Activated CD8-positive, alpha-beta T cell treated with anti-CD3 and anti-CD28 coated beads, Interleukin-2, amount 10 ng/mL, durations not matched to agents 7 days and 5 days (primary cell): ENCODE measurements at regions not wholly inside any gene's neighbourhood (a gene's known extent, or its start where the extent isn't known, plus 50 kb on each side); places are given as distances from the start of the nearest gene placed in this dataset.

Experiments used
- ATAC-seq: fragments of 150-1000 bp; cut with Tn5 transposase; one replicate; pipeline ENCODE4 v1.10.0; 2021; ENCODE audit warnings: moderate library complexity
- CTCF ChIA-PET: fragments of 350-600 bp; sonication (Branson Sonifier 250); formaldehyde crosslinking; loops from one replicate; lab custom pipeline; 2021; ENCODE audit warnings: antibody characterized with exemption; lab: Charles Lee
- POLR2A ChIA-PET: fragments of 350-600 bp; sonication (Branson Sonifier 250); formaldehyde crosslinking; loops from one replicate; lab custom pipeline; 2021; ENCODE audit warnings: antibody characterized with exemption; lab: Charles Lee
- DNase-seq: peaks from one replicate; pipeline ENCODE4 v3.0.0-alpha.2; 2020
- H3K27ac Mint-ChIP-seq: one replicate; pipeline ENCODE4 v1.8.0; 2021; ENCODE audit warnings: mild to moderate bottlenecking, mixed read lengths
- H3K27me3 Mint-ChIP-seq: one replicate; pipeline ENCODE4 v1.8.0; 2021; ENCODE audit warnings: low read depth, mixed read lengths
- H3K36me3 Mint-ChIP-seq: one replicate; pipeline ENCODE4 v1.8.0; 2021; ENCODE audit warnings: low read depth, mixed read lengths
- H3K4me1 Mint-ChIP-seq: one replicate; pipeline ENCODE4 v1.8.0; 2021; ENCODE audit warnings: low read depth, mixed read lengths
- H3K4me3 Mint-ChIP-seq: one replicate; pipeline ENCODE4 v1.8.0; 2021; ENCODE audit warnings: mild to moderate bottlenecking, mixed read lengths
- H3K9me3 Mint-ChIP-seq: one replicate; pipeline ENCODE4 v1.8.0; 2022; ENCODE audit warnings: mixed read lengths; ENCODE audit not compliant: insufficient read depth

GRCh38 chr9:19577411-19577810, 168.6 kb downstream of the ACER2 start:
- ATAC-seq: no peak
- ChIA-PET POLR2A (no interaction called here), CTCF (no interaction called here)
- Mint-ChIP-seq H3K27me3 (peaks cover 14% of the 10 kb centered on the region), H3K27ac (no peak overlapping the region), H3K4me3 (no peak overlapping the region), H3K36me3 (no peaks in the 10 kb centered on the region), H3K4me1 (no peaks in the 10 kb centered on the region), H3K9me3 (no peaks in the 10 kb centered on the region)
- no peak for DNase-seq

DNA sequence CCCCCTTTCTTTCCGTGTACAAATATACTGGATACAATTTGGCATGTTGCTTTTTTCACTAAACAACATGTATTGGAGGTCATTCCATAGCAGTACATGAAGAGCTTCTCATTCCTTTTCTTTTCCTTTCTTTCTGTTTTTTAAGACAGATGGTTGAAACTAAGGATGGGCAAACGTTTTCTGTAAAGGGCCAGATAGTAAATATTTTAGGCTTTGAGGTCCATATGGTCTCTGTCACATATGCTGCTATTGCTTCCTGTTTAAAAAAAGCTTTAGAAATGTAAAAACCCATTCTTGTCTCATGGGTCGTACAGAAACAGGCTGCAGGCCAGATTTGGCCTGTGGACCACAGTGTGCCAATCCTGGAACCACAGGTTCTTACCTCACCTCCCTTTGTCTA, 160.1 kb downstream of the ACER2 start:
- CTCF ChIA-PET: no interaction called here
- H3K27me3 Mint-ChIP-seq: no peaks in the 10 kb centered on the region
- H3K36me3 Mint-ChIP-seq: no peaks in the 10 kb centered on the region

GRCh38 chr9:19564396-19565061, 155.7 kb downstream of the ACER2 start:
- no peaks in the 10 kb centered on the region for H3K27me3 Mint-ChIP-seq
- ChIA-PET POLR2A (no interaction called here), CTCF (no interaction called here)

More for the DNA sequence above, 160.1 kb downstream of the ACER2 start:
- Mint-ChIP-seq H3K9me3 (no peaks in the 10 kb centered on the region), H3K4me1 (no peaks in the 10 kb centered on the region), H3K4me3 (no peak overlapping the region), H3K27ac (no peak overlapping the region)
- POLR2A ChIA-PET: no interaction called here
- ATAC-seq (no peak), DNase-seq (no peak)

DNA sequence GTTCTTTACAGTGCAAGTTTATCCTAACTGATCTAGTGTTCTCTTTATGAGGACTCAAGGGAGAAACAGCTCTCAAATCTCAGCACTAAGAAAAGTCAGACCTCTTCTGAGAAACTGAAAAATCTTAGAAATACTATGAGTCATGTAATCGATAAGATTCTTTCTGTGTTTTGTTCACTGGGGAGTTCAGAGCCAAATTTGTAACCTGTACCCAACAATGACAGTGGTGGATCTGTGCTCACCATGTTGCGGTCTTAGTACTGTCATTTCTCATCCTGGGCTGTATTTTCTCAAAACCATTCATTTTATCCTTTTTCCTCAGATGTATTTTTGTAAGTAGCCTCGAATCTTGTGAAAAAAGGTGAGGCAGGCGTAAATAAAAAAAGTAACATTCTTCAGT, 146.4 kb downstream of the ACER2 start:
- Mint-ChIP-seq H3K4me3 (no peak overlapping the region), H3K27ac (no peak overlapping the region), H3K9me3 (no peaks in the 10 kb centered on the region), H3K36me3 (no peaks in the 10 kb centered on the region), H3K27me3 (peaks cover 7% of the 10 kb centered on the region), H3K4me1 (peaks cover 8% of the 10 kb centered on the region)
- DNase-seq: no peak
- CTCF ChIA-PET: interaction anchor here (0.7 kb wide), 1 partner anchor 90 kb away, joined by 3 read pairs; no protein-coding TSS in a partner anchor
- POLR2A ChIA-PET: no interaction called here
- no peak for ATAC-seq

More at GRCh38 chr9:19564396-19565061, 155.7 kb downstream of the ACER2 start:
- Mint-ChIP-seq H3K4me1 (no peaks in the 10 kb centered on the region), H3K36me3 (no peaks in the 10 kb centered on the region), H3K4me3 (no peak overlapping the region), H3K9me3 (no peaks in the 10 kb centered on the region), H3K27ac (no peak overlapping the region)
- no peak for DNase-seq
- no peak for ATAC-seq

DNA sequence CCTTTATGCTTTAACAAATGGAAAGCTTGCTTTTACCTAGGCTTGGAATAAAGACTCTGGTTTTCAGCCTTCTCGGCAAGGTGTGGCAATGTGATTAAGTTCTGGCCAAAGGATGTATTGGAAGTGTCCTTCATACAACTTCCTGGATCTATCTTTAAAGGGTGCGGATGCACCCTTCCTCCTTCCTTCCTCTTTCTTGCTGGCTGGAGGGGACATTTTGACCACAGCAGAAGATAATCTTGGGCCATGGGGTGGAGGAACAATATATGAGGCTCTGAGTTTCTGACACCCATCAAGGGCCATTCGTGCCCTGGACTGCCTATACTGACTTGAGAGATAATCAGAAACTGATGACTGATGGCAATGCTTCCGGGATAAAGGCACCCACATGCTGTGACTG, 145.7 kb downstream of the ACER2 start:
- CTCF ChIA-PET: no interaction called here
- POLR2A ChIA-PET: no interaction called here
- no peaks in the 10 kb centered on the region for H3K9me3 Mint-ChIP-seq
- no peak overlapping the region for H3K4me3 Mint-ChIP-seq
- H3K27me3 Mint-ChIP-seq: peaks cover 7% of the 10 kb centered on the region
- DNase-seq (no peak), ATAC-seq (no peak)
- H3K36me3 Mint-ChIP-seq: no peaks in the 10 kb centered on the region
- H3K4me1 Mint-ChIP-seq: peaks cover 8% of the 10 kb centered on the region
- no peak overlapping the region for H3K27ac Mint-ChIP-seq

GRCh38 chr9:19553441-19553840, 144.6 kb downstream of the ACER2 start:
- Mint-ChIP-seq H3K27ac (no peak overlapping the region), H3K4me3 (no peak overlapping the region), H3K4me1 (peaks cover 8% of the 10 kb centered on the region), H3K36me3 (no peaks in the 10 kb centered on the region), H3K9me3 (no peaks in the 10 kb centered on the region), H3K27me3 (peaks cover 7% of the 10 kb centered on the region)
- DNase-seq: no peak
- ATAC-seq: no peak
- POLR2A ChIA-PET: no interaction called here
- CTCF ChIA-PET: interaction anchor here (1.6 kb wide), 1 partner anchor 89 kb away, joined by 6 read pairs; no protein-coding TSS in a partner anchor

DNA sequence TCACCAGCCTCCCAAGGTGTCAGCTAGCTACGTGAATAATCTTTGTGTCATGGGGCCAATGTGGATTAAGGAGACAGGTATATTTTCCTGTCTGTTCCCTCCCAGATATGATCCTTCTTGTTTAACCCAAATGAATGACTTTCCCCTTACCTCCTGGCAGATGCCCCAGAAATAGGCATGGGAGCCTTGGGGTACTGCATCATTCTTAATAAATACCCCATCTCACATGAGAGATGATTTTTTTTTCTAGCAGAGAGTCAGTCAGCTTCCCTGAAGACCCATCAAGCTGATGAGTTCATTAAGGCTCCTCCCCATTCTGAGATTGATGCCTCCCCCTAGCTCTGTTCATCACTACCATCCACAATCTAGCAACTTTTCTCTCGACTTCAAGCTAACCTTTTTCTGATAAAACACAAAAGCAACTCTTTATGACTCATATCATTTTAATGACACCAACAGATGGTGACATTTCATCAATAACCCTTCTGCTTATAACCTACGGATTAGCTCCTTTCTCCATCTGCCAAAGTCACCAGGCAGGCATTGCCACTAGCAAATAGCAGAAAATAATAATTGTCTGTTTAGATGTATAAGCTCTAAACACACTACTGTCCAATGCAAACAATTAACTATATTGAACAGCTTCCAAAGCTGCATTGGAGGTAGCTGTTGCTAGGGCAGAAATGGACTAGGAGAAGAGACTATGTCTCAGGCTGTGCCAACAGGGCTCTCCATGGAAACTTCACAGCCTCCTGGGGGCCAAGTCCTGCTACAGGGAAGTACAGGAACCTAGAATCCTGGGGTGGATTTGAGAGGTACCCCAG, 143.7 kb downstream of the ACER2 start:
- Mint-ChIP-seq H3K27ac (no peak overlapping the region), H3K27me3 (peaks cover 7% of the 10 kb centered on the region), H3K36me3 (no peaks in the 10 kb centered on the region), H3K4me3 (no peak overlapping the region), H3K9me3 (no peaks in the 10 kb centered on the region), H3K4me1 (peaks cover 8% of the 10 kb centered on the region)
- DNase-seq: no peak
- ChIA-PET CTCF (interaction anchor here (1.6 kb wide), 1 partner anchor 88 kb away, joined by 6 read pairs; no protein-coding TSS in a partner anchor), POLR2A (no interaction called here)
- no peak for ATAC-seq

GRCh38 chr9:19551124-19551929, 142.5 kb downstream of the ACER2 start:
- Mint-ChIP-seq H3K4me1 (peaks cover 8% of the 10 kb centered on the region), H3K36me3 (no peaks in the 10 kb centered on the region), H3K9me3 (no peaks in the 10 kb centered on the region), H3K27me3 (peaks cover 7% of the 10 kb centered on the region), H3K4me3 (peak overlapping the region; percentile 23), H3K27ac (no peak overlapping the region)
- DNase-seq (no peak), ATAC-seq (peak; percentile 27)
- POLR2A ChIA-PET: no interaction called here
- CTCF ChIA-PET: no interaction called here

DNA sequence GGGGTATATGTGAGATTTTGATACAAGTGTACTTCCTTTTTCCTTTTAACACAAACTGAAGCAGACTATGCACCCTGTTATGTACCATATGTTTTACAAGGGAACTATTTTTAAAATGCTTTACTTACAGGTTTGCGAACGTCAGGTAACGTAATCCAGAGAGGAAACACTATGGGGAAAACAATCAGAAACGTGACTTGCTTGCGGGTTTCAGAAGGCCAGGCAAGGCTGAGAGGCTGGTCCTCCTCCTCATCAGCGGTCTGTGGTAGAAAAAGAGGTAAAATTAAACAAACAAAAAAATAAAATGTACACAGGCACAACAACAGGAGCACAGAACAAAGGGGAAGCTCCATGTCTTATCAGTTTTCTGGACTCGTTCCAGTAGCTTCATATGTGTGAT, 141.2 kb downstream of the ACER2 start:
- Mint-ChIP-seq H3K27me3 (peaks cover 7% of the 10 kb centered on the region), H3K9me3 (no peaks in the 10 kb centered on the region), H3K4me3 (no peak overlapping the region), H3K36me3 (no peaks in the 10 kb centered on the region), H3K27ac (no peak overlapping the region), H3K4me1 (peaks cover 8% of the 10 kb centered on the region)
- ChIA-PET POLR2A (no interaction called here), CTCF (no interaction called here)
- DNase-seq (no peak), ATAC-seq (no peak)

GRCh38 chr9:19533373-19533772, 124.6 kb downstream of the ACER2 start:
- CTCF ChIA-PET: interaction anchor here (1.6 kb wide), 1 partner anchor 69 kb away, joined by 4 read pairs; no protein-coding TSS in a partner anchor
- H3K27ac Mint-ChIP-seq: no peak overlapping the region
- no peaks in the 10 kb centered on the region for H3K36me3 Mint-ChIP-seq
- H3K4me3 Mint-ChIP-seq: no peak overlapping the region
- POLR2A ChIA-PET: no interaction called here
- ATAC-seq: no peak
- no peaks in the 10 kb centered on the region for H3K4me1 Mint-ChIP-seq
- peaks cover 8% of the 10 kb centered on the region for H3K27me3 Mint-ChIP-seq
- no peaks in the 10 kb centered on the region for H3K9me3 Mint-ChIP-seq
- no peak for DNase-seq

GRCh38 chr9:19527663-19528062, 118.9 kb downstream of the ACER2 start:
- no peak for ATAC-seq
- POLR2A ChIA-PET: no interaction called here
- CTCF ChIA-PET: interaction anchor here (1.0 kb wide), 1 partner anchor 11 kb away, joined by 3 read pairs; no protein-coding TSS in a partner anchor
- Mint-ChIP-seq H3K9me3 (no peaks in the 10 kb centered on the region), H3K4me1 (no peaks in the 10 kb centered on the region), H3K36me3 (no peaks in the 10 kb centered on the region), H3K27me3 (peaks cover 20% of the 10 kb centered on the region), H3K4me3 (no peak overlapping the region), H3K27ac (no peak overlapping the region)
- no peak for DNase-seq
